ENCODE measurements at regions not wholly inside any gene's neighbourhood (a gene's known extent, or its start where the extent isn't known, plus 50 kb on each side); places are given as distances from the start of the nearest gene placed in this dataset.

GRCh38 chr15:66927201-66928077 lies 138.0 kb upstream of the SMAD3 start:
- no peak for DNase-seq (ENCODE audit: low read depth)

GRCh38 chr15:66928101-66928500 lies 137.3 kb upstream of the SMAD3 start:
- DNase-seq (ENCODE audit: low read depth), result no peak

GRCh38 chr15:66928784-66929183 lies 136.6 kb upstream of the SMAD3 start:
- no peak for DNase-seq (ENCODE audit: low read depth)

- DNase-seq (ENCODE audit: low read depth), result no peak
Observed at GRCh38 chr15:66929843-66930402, 135.5 kb upstream of the SMAD3 start.

- peak; percentile 41 for DNase-seq (ENCODE audit: low read depth)
Observed at GRCh38 chr15:66931768-66932633, 133.4 kb upstream of the SMAD3 start.

GRCh38 chr15:66932634-66933024 lies 132.8 kb upstream of the SMAD3 start:
- DNase-seq (ENCODE audit: low read depth), result no peak

- DNase-seq (ENCODE audit: low read depth), result no peak
Observed at GRCh38 chr15:66933932-66934867, 131.2 kb upstream of the SMAD3 start.

- no peak for DNase-seq (ENCODE audit: low read depth)
Observed at GRCh38 chr15:66934868-66935520, 130.4 kb upstream of the SMAD3 start.

GRCh38 chr15:66935688-66936087 lies 129.7 kb upstream of the SMAD3 start:
- DNase-seq (ENCODE audit: low read depth), result peak; percentile 54

GRCh38 chr15:66936109-66936860 lies 129.1 kb upstream of the SMAD3 start:
- DNase-seq (ENCODE audit: low read depth), result peak; percentile 48

GRCh38 chr15:66936861-66937582 lies 128.4 kb upstream of the SMAD3 start:
- DNase-seq (ENCODE audit: low read depth), result no peak

GRCh38 chr15:66937588-66937987 lies 127.8 kb upstream of the SMAD3 start:
- DNase-seq (ENCODE audit: low read depth), result no peak

GRCh38 chr15:66938114-66938830 lies 127.1 kb upstream of the SMAD3 start:
- DNase-seq (ENCODE audit: low read depth), result no peak

GRCh38 chr15:66939016-66939415 lies 126.4 kb upstream of the SMAD3 start:
- DNase-seq (ENCODE audit: low read depth), result no peak

- no peak for DNase-seq (ENCODE audit: low read depth)
Observed at GRCh38 chr15:66939451-66940023, 125.9 kb upstream of the SMAD3 start.

- DNase-seq (ENCODE audit: low read depth), result no peak
Observed at GRCh38 chr15:66940368-66940767, 125.0 kb upstream of the SMAD3 start.

GRCh38 chr15:66941108-66941711 lies 124.2 kb upstream of the SMAD3 start:
- no peak for DNase-seq (ENCODE audit: low read depth)

All from myocyte (in vitro differentiated cells).